A673 (cell line): ENCODE measurements at regions not wholly inside any gene's neighbourhood (a gene's known extent, or its start where the extent isn't known, plus 50 kb on each side); places are given as distances from the start of the nearest gene placed in this dataset.

ENCODE experiments used
- BruUV-seq: library from RNA; stranded (reverse); fragments of 400-500 nt; replicated peaks from 2 replicates; lab custom pipeline; 2021; lab: Mats Ljungman, UMichigan
- CTCF ChIA-PET: fragments of 300-600 bp; sonication (Branson Sonifier 250); formaldehyde crosslinking; loops from one replicate; lab custom pipeline; 2022; ENCODE audit warnings: antibody characterized with exemption; lab: Charles Lee
- POLR2A ChIA-PET: fragments of 300-600 bp; sonication (Branson Sonifier 250); formaldehyde crosslinking; loops from one replicate; lab custom pipeline; 2022; ENCODE audit warnings: antibody characterized with exemption; ENCODE audit not compliant: low non-redundant PET; lab: Charles Lee
- DNase-seq: peaks from one replicate; pipeline ENCODE4 v3.0.0-alpha.2; 2015; ENCODE audit warnings: low spot score
- H3K27ac ChIP-seq: fragments of 200-600 bp; sonication (generic); 2 replicates; pipeline ENCODE4 v1.5.1; 2016; ENCODE audit warnings: mixed run types, low read depth, mild to moderate bottlenecking, mixed read lengths, antibody characterized with exemption, low read length; ENCODE audit not compliant: poor library complexity, severe bottlenecking
- H3K27me3 ChIP-seq: fragments of 200-600 bp; sonication (generic); replicated peaks from 2 replicates; pipeline ENCODE4 v1.6.1; 2017; ENCODE audit warnings: mixed run types, low read depth, mild to moderate bottlenecking, mixed read lengths, antibody characterized with exemption, low read length; ENCODE audit not compliant: insufficient read depth, poor library complexity
- H3K36me3 ChIP-seq: fragments of 200-600 bp; sonication (generic); 2 replicates; pipeline ENCODE4 v1.6.1; 2016; ENCODE audit warnings: mixed run types, mild to moderate bottlenecking, mixed read lengths, antibody characterized with exemption, low read length; ENCODE audit not compliant: insufficient read depth, poor library complexity, severe bottlenecking
- H3K4me1 ChIP-seq: fragments of 200-600 bp; sonication (generic); 2 replicates; pipeline ENCODE4 v1.6.1; 2017; ENCODE audit warnings: mixed run types, mild to moderate bottlenecking, mixed read lengths, antibody characterized with exemption, low read length; ENCODE audit not compliant: insufficient read depth, poor library complexity, severe bottlenecking
- H3K4me3 ChIP-seq: fragments of 200-600 bp; sonication (generic); 2 replicates; pipeline ENCODE4 v1.5.1; 2016; ENCODE audit warnings: low read depth, mixed run types, mild to moderate bottlenecking, mixed read lengths, low read length; ENCODE audit not compliant: poor library complexity, severe bottlenecking
- H3K9me3 ChIP-seq: fragments of 200-600 bp; sonication (generic); 2 replicates; pipeline ENCODE4 v1.6.1; 2016; ENCODE audit warnings: mixed run types, low read depth, mild to moderate bottlenecking, mixed read lengths, antibody characterized with exemption, low read length; ENCODE audit not compliant: poor library complexity, severe bottlenecking
- CTCF ChIP-seq: fragments of 300-800, 200-600 bp; sonication (generic); conservative IDR thresholded peaks from 2 replicates; pipeline ENCODE4 v1.5.1; 2017; ENCODE audit warnings: low read depth, mild to moderate bottlenecking, antibody characterized with exemption, low read length, moderate library complexity, mixed read lengths
- EZH2 ChIP-seq: fragments of 200-600 bp; sonication (generic); IDR thresholded peaks from 2 replicates; pipeline ENCODE4 v1.6.1; 2017; ENCODE audit warnings: borderline replicate concordance, low read depth, mild to moderate bottlenecking, mixed read lengths, antibody characterized with exemption, low read length; ENCODE audit not compliant: poor library complexity, severe bottlenecking
- intact Hi-C: fragments of 100-400 bp; cut with micrococcal nuclease; formaldehyde crosslinking; loops from one replicate; pipeline ENCODE4 v1.10.0; 2022; ENCODE audit not compliant: unreplicated experiment

- Histone ChIP-seq H3K27me3 (no peaks in the 10 kb centered on the region), H3K4me3 (no peak overlapping the region), H3K4me1 (no peaks in the 10 kb centered on the region), H3K36me3 (no peaks in the 10 kb centered on the region), H3K9me3 (no peaks in the 10 kb centered on the region), H3K27ac (no peak overlapping the region)
- no TSS peak for BruUV-seq
- intact Hi-C loops = no loop called here
- ChIA-PET POLR2A (no interaction called here), CTCF (no interaction called here)
- DNase-seq = no peak
- no peak for TF ChIP-seq CTCF
- no peak for TF ChIP-seq EZH2
Measured at GRCh38 chr4:147409350-147409749, 71.5 kb upstream of the EDNRA start.

- peaks cover 6% of the 10 kb centered on the region for H3K4me1 ChIP-seq
- H3K27me3 ChIP-seq = no peaks in the 10 kb centered on the region
- no peak for TF ChIP-seq EZH2
- no peak for TF ChIP-seq CTCF
- H3K9me3 ChIP-seq = no peaks in the 10 kb centered on the region
- H3K4me3 ChIP-seq = no peak overlapping the region
- intact Hi-C loops = no loop called here
- no TSS peak for BruUV-seq
- H3K27ac ChIP-seq = no peak overlapping the region
- CTCF ChIA-PET = no interaction called here
- H3K36me3 ChIP-seq = no peaks in the 10 kb centered on the region
- DNase-seq = no peak
- POLR2A ChIA-PET = no interaction called here
Measured at GRCh38 chr4:147418226-147418625, 62.7 kb upstream of the EDNRA start.

GRCh38 chr4:147421456-147421855 is 59.4 kb upstream of the EDNRA start:
- H3K4me3 ChIP-seq = no peak overlapping the region
- no peaks in the 10 kb centered on the region for H3K9me3 ChIP-seq
- BruUV-seq = no TSS peak
- no peaks in the 10 kb centered on the region for H3K27me3 ChIP-seq
- no peak for TF ChIP-seq EZH2
- no peak for TF ChIP-seq CTCF
- no peaks in the 10 kb centered on the region for H3K36me3 ChIP-seq
- peak; percentile 61 for DNase-seq
- CTCF ChIA-PET = no interaction called here
- peaks cover 6% of the 10 kb centered on the region for H3K4me1 ChIP-seq
- POLR2A ChIA-PET = interaction anchor here (0.6 kb wide), 1 partner anchor 1230 kb away, joined by 4 read pairs; no protein-coding TSS in a partner anchor
- H3K27ac ChIP-seq = peak overlapping the region; percentile 71
- intact Hi-C loops = loop anchor here (2.0 to 10.0 kb wide), 2 partner anchors 169 to 257 kb away; no protein-coding TSS in a partner anchor
